Stimulated activated naive B cell treated with anti-CD40 and anti-IgM and Interleukin-4, amounts not matched to agents 10 μg/mL and 1 μg/mL and 100 μg/mL, for 72 hours (primary cell): ENCODE measurements at regions not wholly inside any gene's neighbourhood (a gene's known extent, or its start where the extent isn't known, plus 50 kb on each side); places are given as distances from the start of the nearest gene placed in this dataset.

Experiments used
- ATAC-seq, 2 donors: fragments of 150-1000 bp; cut with Tn5 transposase; replicated peaks; 2 replicates each; pipeline ENCODE4 v1.10.0; 2021; ENCODE audit warnings: moderate library complexity in 1 of 2
- DNase-seq: peaks from one replicate; pipeline ENCODE4 v3.0.0; 2021
- H3K27ac Mint-ChIP-seq: one replicate; pipeline ENCODE4 v1.8.0; 2022; ENCODE audit warnings: mild to moderate bottlenecking, mixed read lengths
- H3K27me3 Mint-ChIP-seq, 2 donors: one replicate each; pipeline ENCODE4 v1.8.0; 2022; ENCODE audit warnings: mixed read lengths in 2 of 2
- H3K36me3 Mint-ChIP-seq, 2 donors: one replicate each; pipeline ENCODE4 v1.8.0; 2022; ENCODE audit warnings: mixed read lengths in 2 of 2, mild to moderate bottlenecking in 1 of 2
- H3K4me1 Mint-ChIP-seq, 2 donors: one replicate each; pipeline ENCODE4 v1.8.0; 2022; ENCODE audit warnings: mixed read lengths in 2 of 2, mild to moderate bottlenecking in 1 of 2
- H3K4me3 Mint-ChIP-seq, 2 donors: one replicate each; pipeline ENCODE4 v1.8.0; 2022; ENCODE audit warnings: mild to moderate bottlenecking in 2 of 2, mixed read lengths in 2 of 2, moderate library complexity in 1 of 2
- H3K9me3 Mint-ChIP-seq, 2 donors: one replicate each; pipeline ENCODE4 v1.8.0; 2022; ENCODE audit warnings: mixed read lengths in 2 of 2, mild to moderate bottlenecking in 1 of 2

DNA sequence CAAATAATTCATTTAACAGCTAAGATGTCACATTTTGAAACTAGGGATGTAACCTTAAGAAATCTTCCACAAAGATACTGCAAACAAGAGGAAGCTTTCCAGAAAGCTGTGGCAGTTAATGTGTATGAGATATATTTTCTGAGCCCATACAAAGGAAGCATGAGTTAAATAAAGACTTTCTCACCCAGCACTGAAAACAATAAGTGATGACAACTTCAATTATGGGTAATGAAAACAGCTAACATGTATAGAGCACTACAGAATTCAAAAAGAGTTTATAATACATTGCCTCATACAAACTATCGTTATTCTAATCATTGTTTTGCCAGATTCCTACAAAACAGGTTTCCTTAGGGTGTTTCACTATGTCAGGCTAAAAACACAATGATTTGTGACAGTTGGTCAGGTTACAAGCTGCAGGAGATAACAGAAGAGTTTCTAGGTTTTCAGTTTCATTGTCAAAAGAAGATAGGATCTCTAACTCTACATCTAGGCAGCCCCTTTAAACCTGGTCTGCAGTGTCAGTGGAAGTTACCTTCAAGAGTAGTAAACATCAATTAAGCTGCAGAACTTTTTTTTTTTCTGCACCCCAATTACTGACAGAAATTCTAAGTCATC, 618.1 kb upstream of the ADGRL3 start:
- DNase-seq (no peak), ATAC-seq (no peak)
- Mint-ChIP-seq H3K36me3 (no peaks in the 10 kb centered on the region), H3K9me3 (peaks cover 0 to 1% of the 10 kb centered on the region in 2 donors), H3K27ac (no peak overlapping the region), H3K4me3 (no peak overlapping the region), H3K27me3 (no peaks in the 10 kb centered on the region), H3K4me1 (no peaks in the 10 kb centered on the region)

GRCh38 chr4:60588556-60588955, 611.6 kb upstream of the ADGRL3 start:
- no peak overlapping the region for H3K4me3 Mint-ChIP-seq
- DNase-seq (no peak), ATAC-seq (no peak)
- no peaks in the 10 kb centered on the region for H3K36me3 Mint-ChIP-seq
- H3K27ac Mint-ChIP-seq = no peak overlapping the region
- H3K27me3 Mint-ChIP-seq = no peaks in the 10 kb centered on the region
- no peaks in the 10 kb centered on the region for H3K4me1 Mint-ChIP-seq
- peaks cover 0 to 2% of the 10 kb centered on the region in 2 donors for H3K9me3 Mint-ChIP-seq

DNA sequence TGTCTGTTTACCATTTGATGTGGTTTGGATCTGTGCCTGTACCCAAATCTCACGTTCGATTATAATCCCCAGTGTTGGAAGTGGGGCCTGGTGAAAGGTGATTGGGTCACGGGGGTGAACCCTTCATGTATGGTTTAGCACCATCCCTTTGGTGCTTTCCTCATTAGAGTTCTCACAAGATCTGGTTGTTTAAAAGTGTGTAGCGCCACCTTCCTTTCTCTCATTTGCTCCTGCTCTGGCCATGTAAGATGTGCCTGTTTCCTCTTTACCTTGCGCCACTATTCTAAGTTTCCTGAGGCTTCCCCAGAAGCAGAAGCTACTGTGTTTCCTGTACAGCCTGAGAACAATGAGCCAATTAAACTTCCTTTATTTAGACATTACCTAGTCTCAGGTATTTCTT, 610.7 kb upstream of the ADGRL3 start:
- H3K27ac Mint-ChIP-seq = no peak overlapping the region
- no peak overlapping the region for H3K4me3 Mint-ChIP-seq
- no peaks in the 10 kb centered on the region for H3K4me1 Mint-ChIP-seq
- peaks cover 0 to 3% of the 10 kb centered on the region in 2 donors for H3K9me3 Mint-ChIP-seq
- H3K27me3 Mint-ChIP-seq = no peaks in the 10 kb centered on the region
- H3K36me3 Mint-ChIP-seq = no peaks in the 10 kb centered on the region
- DNase-seq (no peak), ATAC-seq (no peak)

DNA sequence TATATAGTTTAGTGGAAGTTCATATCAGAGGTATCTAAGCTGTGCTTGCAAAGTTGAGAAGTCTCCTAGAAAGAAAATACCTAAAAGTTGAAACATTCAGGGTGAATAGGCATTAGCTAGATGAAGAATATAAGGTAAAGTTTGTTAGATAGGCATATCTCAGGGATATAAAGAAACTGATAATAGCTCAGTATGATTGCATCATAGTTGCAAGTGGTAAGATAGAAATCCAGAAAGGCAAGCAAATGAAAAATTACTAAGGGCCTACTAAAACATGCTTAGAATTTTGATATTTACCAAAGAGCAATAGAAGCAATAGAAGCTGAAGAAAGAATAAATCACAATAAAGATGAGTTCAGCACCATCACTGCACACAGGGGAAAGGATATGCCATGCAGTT, 610.0 kb upstream of the ADGRL3 start:
- H3K4me3 Mint-ChIP-seq = no peak overlapping the region
- H3K9me3 Mint-ChIP-seq = peaks cover 0 to 4% of the 10 kb centered on the region in 2 donors
- no peak for ATAC-seq
- DNase-seq = no peak
- H3K36me3 Mint-ChIP-seq = no peaks in the 10 kb centered on the region
- no peaks in the 10 kb centered on the region for H3K27me3 Mint-ChIP-seq
- H3K27ac Mint-ChIP-seq = no peak overlapping the region
- no peaks in the 10 kb centered on the region for H3K4me1 Mint-ChIP-seq

DNA sequence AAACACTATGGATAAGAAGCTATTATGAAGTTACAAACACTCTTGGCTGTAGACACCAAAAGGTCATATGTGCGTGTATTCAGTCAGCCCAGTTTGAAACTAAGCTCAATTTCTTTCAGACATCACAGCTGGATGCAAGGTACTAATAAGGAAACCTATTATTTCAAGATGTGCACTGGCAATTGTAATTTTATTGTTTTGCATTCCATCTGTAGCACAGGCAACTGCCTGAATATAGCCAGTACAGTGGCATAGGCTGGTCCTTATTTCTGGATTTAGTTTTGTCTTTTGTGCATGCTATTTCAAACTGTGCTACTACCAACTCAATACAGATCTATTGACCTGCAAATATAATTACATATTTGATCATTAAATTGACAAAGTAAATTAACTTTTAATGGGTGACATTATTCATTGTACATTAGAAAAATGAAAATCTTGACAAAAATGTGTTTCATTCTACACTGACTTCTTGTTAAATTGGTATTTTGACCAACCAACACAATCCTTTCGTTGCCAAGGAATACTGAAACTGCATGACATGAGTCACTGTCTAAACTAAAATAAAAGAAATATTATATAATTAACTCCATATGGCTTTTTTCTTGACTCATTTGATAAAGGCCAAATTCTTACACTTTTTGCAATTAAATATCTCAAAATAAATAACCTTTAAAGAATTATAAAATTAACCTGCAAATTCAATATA, 594.3 kb upstream of the ADGRL3 start:
- H3K27ac Mint-ChIP-seq = no peak overlapping the region
- H3K36me3 Mint-ChIP-seq = no peaks in the 10 kb centered on the region
- no peak for ATAC-seq
- H3K9me3 Mint-ChIP-seq = peaks cover 0 to 3% of the 10 kb centered on the region in 2 donors
- no peak for DNase-seq
- H3K4me1 Mint-ChIP-seq = no peaks in the 10 kb centered on the region
- no peaks in the 10 kb centered on the region for H3K27me3 Mint-ChIP-seq
- no peak overlapping the region for H3K4me3 Mint-ChIP-seq

- DNase-seq (no peak), ATAC-seq (no peak)
- H3K27me3 Mint-ChIP-seq = no peaks in the 10 kb centered on the region
- H3K4me3 Mint-ChIP-seq = no peak overlapping the region
- H3K9me3 Mint-ChIP-seq = peaks cover 7 to 13% of the 10 kb centered on the region in 2 donors
- H3K4me1 Mint-ChIP-seq = no peaks in the 10 kb centered on the region
- no peak overlapping the region for H3K27ac Mint-ChIP-seq
- H3K36me3 Mint-ChIP-seq = no peaks in the 10 kb centered on the region
Observed at GRCh38 chr4:60611762-60612496, 588.2 kb upstream of the ADGRL3 start.

GRCh38 chr4:60617731-60618130, 582.4 kb upstream of the ADGRL3 start:
- no peaks in the 10 kb centered on the region for H3K36me3 Mint-ChIP-seq
- no peak overlapping the region for H3K27ac Mint-ChIP-seq
- H3K9me3 Mint-ChIP-seq = peaks cover 7 to 16% of the 10 kb centered on the region in 2 donors
- DNase-seq (no peak), ATAC-seq (no peak)
- no peaks in the 10 kb centered on the region for H3K27me3 Mint-ChIP-seq
- no peaks in the 10 kb centered on the region for H3K4me1 Mint-ChIP-seq
- H3K4me3 Mint-ChIP-seq = no peak overlapping the region

DNA sequence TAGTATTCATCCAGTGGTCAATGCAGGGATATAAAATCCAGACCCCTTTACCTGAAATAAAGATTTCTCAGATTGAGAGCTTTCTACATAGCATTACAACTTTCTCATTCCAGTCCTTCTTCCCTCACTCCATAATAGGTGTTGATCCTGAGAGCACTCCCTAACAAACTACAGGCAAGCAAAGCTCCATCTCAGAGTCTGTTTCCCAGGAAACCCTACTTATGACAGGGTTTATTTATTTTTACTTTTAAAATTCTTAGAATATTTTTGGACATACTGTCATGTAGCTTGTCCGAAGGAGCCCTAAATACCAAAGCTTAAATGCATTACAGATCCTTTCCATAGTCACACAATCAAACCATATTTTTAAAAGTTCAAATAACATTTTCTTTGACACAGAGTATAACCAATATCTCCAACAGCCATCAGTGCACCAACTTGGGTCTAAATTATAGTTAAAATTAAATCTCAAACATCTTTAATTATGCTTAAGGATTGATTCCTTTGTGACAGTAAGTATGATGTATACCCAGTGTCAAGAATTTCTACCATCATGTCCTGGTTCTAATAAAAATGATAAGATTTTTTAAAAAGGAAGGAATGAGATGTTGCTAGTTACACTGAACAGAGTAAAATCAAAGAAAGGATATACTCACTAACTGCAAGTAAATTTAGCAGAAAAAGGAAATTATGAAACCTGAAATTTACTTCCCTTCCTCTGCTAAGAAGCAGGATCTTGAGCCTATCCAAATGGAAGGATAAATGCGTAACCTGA, 580.4 kb upstream of the ADGRL3 start:
- Mint-ChIP-seq H3K27me3 (no peaks in the 10 kb centered on the region), H3K9me3 (peaks cover 7 to 16% of the 10 kb centered on the region in 2 donors), H3K27ac (no peak overlapping the region), H3K36me3 (no peaks in the 10 kb centered on the region), H3K4me3 (no peak overlapping the region), H3K4me1 (no peaks in the 10 kb centered on the region)
- ATAC-seq (no peak), DNase-seq (no peak)

GRCh38 chr4:60637976-60638375, 562.1 kb upstream of the ADGRL3 start:
- Mint-ChIP-seq H3K36me3 (no peaks in the 10 kb centered on the region), H3K4me3 (no peak overlapping the region)
- ATAC-seq = no peak

GRCh38 chr4:60648774-60649173, 551.4 kb upstream of the ADGRL3 start:
- no peak for ATAC-seq
- H3K9me3 Mint-ChIP-seq = peaks cover 3% of the 10 kb centered on the region in 2 donors
- no peak overlapping the region for H3K4me3 Mint-ChIP-seq

More at GRCh38 chr4:60637976-60638375, 562.1 kb upstream of the ADGRL3 start:
- peaks cover 13 to 16% of the 10 kb centered on the region in 2 donors for H3K9me3 Mint-ChIP-seq
- DNase-seq = no peak
- H3K27ac Mint-ChIP-seq = no peak overlapping the region
- no peaks in the 10 kb centered on the region for H3K27me3 Mint-ChIP-seq
- no peaks in the 10 kb centered on the region for H3K4me1 Mint-ChIP-seq

GRCh38 chr4:60652933-60653332, 547.2 kb upstream of the ADGRL3 start:
- DNase-seq (no peak), ATAC-seq (no peak)
- Mint-ChIP-seq H3K9me3 (peaks cover 0 to 4% of the 10 kb centered on the region in 2 donors), H3K27ac (no peak overlapping the region), H3K36me3 (no peaks in the 10 kb centered on the region), H3K27me3 (no peaks in the 10 kb centered on the region), H3K4me3 (no peak overlapping the region), H3K4me1 (no peaks in the 10 kb centered on the region)

More at GRCh38 chr4:60648774-60649173, 551.4 kb upstream of the ADGRL3 start:
- no peaks in the 10 kb centered on the region for H3K36me3 Mint-ChIP-seq
- no peak overlapping the region for H3K27ac Mint-ChIP-seq
- no peaks in the 10 kb centered on the region for H3K27me3 Mint-ChIP-seq
- H3K4me1 Mint-ChIP-seq = no peaks in the 10 kb centered on the region
- DNase-seq = no peak

DNA sequence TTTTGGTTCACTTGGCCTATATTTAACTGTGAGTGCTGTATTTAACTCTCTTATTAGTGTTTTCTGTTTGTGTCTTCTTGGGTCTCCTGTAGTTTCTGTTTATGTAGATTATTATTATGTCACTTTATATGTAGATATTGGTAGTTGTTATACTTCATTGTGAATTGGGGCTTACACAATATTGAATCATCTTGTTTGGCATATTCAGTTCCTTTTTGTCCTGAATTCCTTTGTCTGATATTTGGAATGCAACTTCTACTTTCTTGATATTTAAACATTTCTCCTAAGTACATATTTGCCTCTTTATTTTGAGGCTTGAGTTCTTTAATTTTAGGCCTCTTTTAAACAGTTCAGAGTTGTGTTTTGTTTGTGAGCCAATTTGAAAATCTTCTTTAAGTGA, 544.8 kb upstream of the ADGRL3 start:
- no peaks in the 10 kb centered on the region for H3K4me1 Mint-ChIP-seq
- H3K27ac Mint-ChIP-seq = no peak overlapping the region
- H3K9me3 Mint-ChIP-seq = peaks cover 3 to 4% of the 10 kb centered on the region in 2 donors
- no peak for DNase-seq
- no peaks in the 10 kb centered on the region for H3K27me3 Mint-ChIP-seq
- no peaks in the 10 kb centered on the region for H3K36me3 Mint-ChIP-seq
- H3K4me3 Mint-ChIP-seq = no peak overlapping the region
- ATAC-seq = no peak

DNA sequence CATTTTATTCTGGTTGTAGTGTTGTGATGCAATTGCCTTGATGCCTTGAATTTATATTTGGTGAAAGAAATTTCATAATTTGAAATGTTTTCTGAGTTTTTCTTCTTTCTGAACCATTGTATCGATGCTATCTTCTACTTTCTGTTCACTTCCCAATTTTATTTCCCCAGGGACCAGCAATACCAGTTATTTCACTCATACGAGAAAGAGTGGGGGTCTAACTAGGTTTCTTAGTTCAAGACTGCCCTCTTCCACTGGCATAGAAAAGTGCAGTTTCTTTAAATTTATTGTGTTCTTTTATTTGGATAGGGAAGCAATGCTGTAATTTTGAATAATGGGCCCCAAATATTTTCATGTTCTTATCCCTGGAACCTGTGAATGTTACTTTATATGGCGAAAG, 544.0 kb upstream of the ADGRL3 start:
- Mint-ChIP-seq H3K4me3 (no peak overlapping the region), H3K36me3 (no peaks in the 10 kb centered on the region), H3K27me3 (no peaks in the 10 kb centered on the region), H3K27ac (no peak overlapping the region), H3K4me1 (no peaks in the 10 kb centered on the region), H3K9me3 (peaks cover 3 to 4% of the 10 kb centered on the region in 2 donors)
- no peak for ATAC-seq
- DNase-seq = no peak

- DNase-seq (no peak), ATAC-seq (no peak)
- Mint-ChIP-seq H3K9me3 (peaks cover 4 to 7% of the 10 kb centered on the region in 2 donors), H3K36me3 (no peaks in the 10 kb centered on the region), H3K27ac (no peak overlapping the region), H3K27me3 (no peaks in the 10 kb centered on the region), H3K4me1 (no peaks in the 10 kb centered on the region), H3K4me3 (no peak overlapping the region)
Observed at GRCh38 chr4:60657041-60657440, 543.1 kb upstream of the ADGRL3 start.
